A673 (cell line): ENCODE measurements at regions not wholly inside any gene's neighbourhood (a gene's known extent, or its start where the extent isn't known, plus 50 kb on each side); places are given as distances from the start of the nearest gene placed in this dataset.

Source experiments
- BruUV-seq: library from RNA; stranded (reverse); fragments of 400-500 nt; replicated peaks from 2 replicates; lab custom pipeline; 2021; lab: Mats Ljungman, UMichigan
- CTCF ChIA-PET: fragments of 300-600 bp; sonication (Branson Sonifier 250); formaldehyde crosslinking; loops from one replicate; lab custom pipeline; 2022; ENCODE audit warnings: antibody characterized with exemption; lab: Charles Lee
- POLR2A ChIA-PET: fragments of 300-600 bp; sonication (Branson Sonifier 250); formaldehyde crosslinking; loops from one replicate; lab custom pipeline; 2022; ENCODE audit warnings: antibody characterized with exemption; ENCODE audit not compliant: low non-redundant PET; lab: Charles Lee
- DNase-seq: peaks from one replicate; pipeline ENCODE4 v3.0.0-alpha.2; 2015; ENCODE audit warnings: low spot score
- H3K27ac ChIP-seq: fragments of 200-600 bp; sonication (generic); 2 replicates; pipeline ENCODE4 v1.5.1; 2016; ENCODE audit warnings: mixed run types, low read depth, mild to moderate bottlenecking, mixed read lengths, antibody characterized with exemption, low read length; ENCODE audit not compliant: poor library complexity, severe bottlenecking
- H3K27me3 ChIP-seq: fragments of 200-600 bp; sonication (generic); replicated peaks from 2 replicates; pipeline ENCODE4 v1.6.1; 2017; ENCODE audit warnings: mixed run types, low read depth, mild to moderate bottlenecking, mixed read lengths, antibody characterized with exemption, low read length; ENCODE audit not compliant: insufficient read depth, poor library complexity
- H3K36me3 ChIP-seq: fragments of 200-600 bp; sonication (generic); 2 replicates; pipeline ENCODE4 v1.6.1; 2016; ENCODE audit warnings: mixed run types, mild to moderate bottlenecking, mixed read lengths, antibody characterized with exemption, low read length; ENCODE audit not compliant: insufficient read depth, poor library complexity, severe bottlenecking
- H3K4me1 ChIP-seq: fragments of 200-600 bp; sonication (generic); 2 replicates; pipeline ENCODE4 v1.6.1; 2017; ENCODE audit warnings: mixed run types, mild to moderate bottlenecking, mixed read lengths, antibody characterized with exemption, low read length; ENCODE audit not compliant: insufficient read depth, poor library complexity, severe bottlenecking
- H3K4me3 ChIP-seq: fragments of 200-600 bp; sonication (generic); 2 replicates; pipeline ENCODE4 v1.5.1; 2016; ENCODE audit warnings: low read depth, mixed run types, mild to moderate bottlenecking, mixed read lengths, low read length; ENCODE audit not compliant: poor library complexity, severe bottlenecking
- H3K9me3 ChIP-seq: fragments of 200-600 bp; sonication (generic); 2 replicates; pipeline ENCODE4 v1.6.1; 2016; ENCODE audit warnings: mixed run types, low read depth, mild to moderate bottlenecking, mixed read lengths, antibody characterized with exemption, low read length; ENCODE audit not compliant: poor library complexity, severe bottlenecking
- CTCF ChIP-seq: fragments of 300-800, 200-600 bp; sonication (generic); conservative IDR thresholded peaks from 2 replicates; pipeline ENCODE4 v1.5.1; 2017; ENCODE audit warnings: low read depth, mild to moderate bottlenecking, antibody characterized with exemption, low read length, moderate library complexity, mixed read lengths
- EZH2 ChIP-seq: fragments of 200-600 bp; sonication (generic); IDR thresholded peaks from 2 replicates; pipeline ENCODE4 v1.6.1; 2017; ENCODE audit warnings: borderline replicate concordance, low read depth, mild to moderate bottlenecking, mixed read lengths, antibody characterized with exemption, low read length; ENCODE audit not compliant: poor library complexity, severe bottlenecking
- intact Hi-C: fragments of 100-400 bp; cut with micrococcal nuclease; formaldehyde crosslinking; loops from one replicate; pipeline ENCODE4 v1.10.0; 2022; ENCODE audit not compliant: unreplicated experiment

GRCh38 chr14:25626986-25627385 is 577.0 kb upstream of the STXBP6 start:
- ChIA-PET POLR2A (no interaction called here), CTCF (no interaction called here)
- H3K36me3 ChIP-seq: no peaks in the 10 kb centered on the region
- intact Hi-C loops: no loop called here
- no peak for DNase-seq
- no peaks in the 10 kb centered on the region for H3K4me1 ChIP-seq
- no TSS peak for BruUV-seq
- H3K9me3 ChIP-seq: no peaks in the 10 kb centered on the region
- no peak overlapping the region for H3K27ac ChIP-seq
- no peak overlapping the region for H3K4me3 ChIP-seq
- TF ChIP-seq EZH2 (no peak), CTCF (no peak)
- no peaks in the 10 kb centered on the region for H3K27me3 ChIP-seq

DNA sequence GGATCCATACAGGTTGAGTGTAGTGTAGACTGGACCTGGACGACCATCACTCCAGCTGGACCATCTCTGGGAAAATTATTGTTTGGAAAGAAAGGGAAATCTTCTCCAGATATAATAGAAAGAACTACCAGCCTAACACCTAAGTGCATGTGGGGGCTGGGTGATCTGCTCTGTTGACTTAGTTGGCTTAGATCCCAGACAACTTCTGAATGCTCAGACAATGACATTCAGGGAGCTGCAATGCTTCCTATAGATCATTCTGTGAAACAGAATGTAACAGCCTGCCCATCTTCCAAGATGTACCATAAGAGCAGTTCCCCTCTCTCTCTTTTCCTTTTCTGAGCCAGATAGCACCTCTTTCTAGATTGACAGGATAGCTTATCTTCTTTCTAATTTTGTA is 572.8 kb upstream of the STXBP6 start:
- CTCF ChIA-PET: no interaction called here
- no peaks in the 10 kb centered on the region for H3K36me3 ChIP-seq
- intact Hi-C loops: no loop called here
- POLR2A ChIA-PET: no interaction called here
- H3K27ac ChIP-seq: no peak overlapping the region
- no TSS peak for BruUV-seq
- peaks cover 3% of the 10 kb centered on the region for H3K9me3 ChIP-seq
- peak; percentile 39 for DNase-seq
- TF ChIP-seq CTCF (no peak), EZH2 (no peak)
- H3K27me3 ChIP-seq: no peaks in the 10 kb centered on the region
- H3K4me3 ChIP-seq: no peak overlapping the region
- H3K4me1 ChIP-seq: no peaks in the 10 kb centered on the region

DNA sequence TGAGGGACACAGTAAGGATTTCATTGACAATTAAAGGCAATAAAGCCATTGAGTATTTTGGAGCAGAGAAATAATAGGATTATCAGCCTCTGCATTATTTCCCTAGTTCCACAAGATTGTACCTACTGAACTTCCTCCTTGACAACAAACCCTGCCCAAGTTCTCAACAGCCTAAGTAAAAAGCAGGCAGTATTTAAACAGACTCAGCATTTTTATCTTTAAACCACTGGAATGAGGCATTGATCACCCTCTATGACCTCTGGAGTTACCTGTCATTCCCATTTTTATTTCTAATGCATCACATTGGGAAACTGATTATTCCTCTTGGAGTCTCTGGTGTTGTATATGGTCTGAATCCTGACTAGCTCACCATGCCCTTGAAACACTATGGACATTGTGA is 570.6 kb upstream of the STXBP6 start:
- ChIA-PET POLR2A (no interaction called here), CTCF (no interaction called here)
- no peak overlapping the region for H3K27ac ChIP-seq
- H3K9me3 ChIP-seq: peaks cover 17% of the 10 kb centered on the region
- H3K27me3 ChIP-seq: no peaks in the 10 kb centered on the region
- no peaks in the 10 kb centered on the region for H3K36me3 ChIP-seq
- no peaks in the 10 kb centered on the region for H3K4me1 ChIP-seq
- no peak for DNase-seq
- no peak overlapping the region for H3K4me3 ChIP-seq
- intact Hi-C loops: no loop called here
- no TSS peak for BruUV-seq
- no peak for TF ChIP-seq EZH2
- TF ChIP-seq CTCF: no peak
